ENCODE measurements at regions not wholly inside any gene's neighbourhood (a gene's known extent, or its start where the extent isn't known, plus 50 kb on each side); places are given as distances from the start of the nearest gene placed in this dataset.

DNA sequence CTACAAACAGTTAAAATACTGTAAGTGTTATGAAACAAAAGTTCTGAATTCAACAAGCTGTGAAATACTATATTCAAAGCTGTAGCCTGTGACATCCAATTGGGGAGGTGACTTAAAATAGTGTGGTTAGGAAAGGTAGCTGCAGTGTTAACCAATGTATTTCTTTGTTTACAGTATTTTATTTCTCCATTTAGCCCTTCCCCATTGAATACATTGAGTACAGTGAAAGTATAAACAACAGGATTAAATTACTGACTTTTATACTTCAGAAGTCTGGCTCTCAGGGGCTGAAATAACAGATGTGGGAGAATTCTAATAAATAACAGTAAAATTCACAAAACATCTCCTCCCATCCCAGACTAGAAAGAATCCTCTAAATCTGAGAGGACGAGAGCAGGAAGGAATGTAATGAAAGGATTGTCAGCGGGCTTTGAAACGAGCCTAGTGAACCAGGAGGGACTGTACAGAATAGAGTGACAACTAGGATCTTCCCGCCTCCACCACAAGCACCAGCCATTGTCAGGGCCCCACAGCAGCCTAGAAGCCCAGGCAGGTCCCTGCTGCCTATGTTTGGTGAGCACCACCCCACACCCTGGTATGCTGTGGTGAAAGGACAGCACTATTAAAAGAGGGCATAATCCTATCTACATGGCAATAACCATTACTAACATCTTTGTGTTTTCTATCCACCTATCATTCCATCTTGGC lies 73.7 kb downstream of the SPCS3 start:
- TF ChIP-seq, protein P1, sequence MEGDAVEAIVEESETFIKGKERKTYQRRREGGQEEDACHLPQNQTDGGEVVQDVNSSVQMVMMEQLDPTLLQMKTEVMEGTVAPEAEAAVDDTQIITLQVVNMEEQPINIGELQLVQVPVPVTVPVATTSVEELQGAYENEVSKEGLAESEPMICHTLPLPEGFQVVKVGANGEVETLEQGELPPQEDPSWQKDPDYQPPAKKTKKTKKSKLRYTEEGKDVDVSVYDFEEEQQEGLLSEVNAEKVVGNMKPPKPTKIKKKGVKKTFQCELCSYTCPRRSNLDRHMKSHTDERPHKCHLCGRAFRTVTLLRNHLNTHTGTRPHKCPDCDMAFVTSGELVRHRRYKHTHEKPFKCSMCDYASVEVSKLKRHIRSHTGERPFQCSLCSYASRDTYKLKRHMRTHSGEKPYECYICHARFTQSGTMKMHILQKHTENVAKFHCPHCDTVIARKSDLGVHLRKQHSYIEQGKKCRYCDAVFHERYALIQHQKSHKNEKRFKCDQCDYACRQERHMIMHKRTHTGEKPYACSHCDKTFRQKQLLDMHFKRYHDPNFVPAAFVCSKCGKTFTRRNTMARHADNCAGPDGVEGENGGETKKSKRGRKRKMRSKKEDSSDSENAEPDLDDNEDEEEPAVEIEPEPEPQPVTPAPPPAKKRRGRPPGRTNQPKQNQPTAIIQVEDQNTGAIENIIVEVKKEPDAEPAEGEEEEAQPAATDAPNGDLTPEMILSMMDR (IDR thresholded peaks at IDR 0.05), result no peak
- TF ChIP-seq POLR2A (IDR thresholded peaks at IDR 0.05), result no peak
